ENCODE measurements at regions not wholly inside any gene's neighbourhood (a gene's known extent, or its start where the extent isn't known, plus 50 kb on each side); places are given as distances from the start of the nearest gene placed in this dataset.
"Not testable (repeated sequence)": the region's sequence is repeated elsewhere in the genome, so short reads cannot be mapped to it uniquely, and the experiment has no call there.

DNA sequence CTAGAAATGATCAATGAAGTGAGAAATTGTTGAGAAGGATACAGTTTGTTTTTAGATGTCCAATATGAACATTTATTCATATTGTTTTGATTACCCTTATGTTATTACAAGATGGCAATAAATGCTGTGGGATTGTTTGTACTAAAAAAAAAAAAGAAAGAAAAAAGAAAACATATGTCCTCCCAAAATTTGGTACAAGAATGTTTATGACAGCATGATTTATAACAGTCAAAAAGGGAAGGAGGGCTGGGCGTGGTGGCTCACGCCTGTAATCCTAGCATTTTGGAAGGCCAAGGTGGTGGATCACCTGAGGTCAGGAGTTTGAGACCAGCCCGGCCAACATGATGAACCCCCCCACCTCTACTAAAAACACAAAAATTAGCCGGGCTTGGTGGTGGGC lies 78.5 kb upstream of the ID2 start:
- not testable (repeated sequence) for H3K4me3 Mint-ChIP-seq; H3K27ac Mint-ChIP-seq; H3K36me3 Mint-ChIP-seq (ENCODE audit: low read depth); H3K27me3 Mint-ChIP-seq (ENCODE audit: low read depth); H3K9me3 Mint-ChIP-seq
- H3K4me1 Mint-ChIP-seq (ENCODE audit: low read depth), result peaks cover 14% of the 10 kb centered on the region

DNA sequence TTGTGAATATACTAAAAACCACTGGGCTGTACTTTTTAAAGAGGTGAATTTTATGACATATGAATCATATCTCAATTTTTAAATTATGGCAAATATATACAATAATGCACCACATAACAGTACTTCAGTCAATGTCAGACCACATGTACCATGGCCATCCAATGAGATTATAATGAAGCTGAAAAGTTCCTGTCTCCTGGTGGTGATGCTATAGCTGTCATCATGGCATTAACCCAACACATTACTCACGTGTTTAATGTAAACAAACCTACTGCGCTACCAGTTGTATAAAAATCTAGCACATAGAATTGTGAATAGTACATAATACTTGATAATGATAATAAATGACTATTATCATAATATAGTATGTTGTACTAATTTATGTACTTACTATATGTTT lies 77.6 kb upstream of the ID2 start:
- H3K27me3 Mint-ChIP-seq (ENCODE audit: low read depth), result peaks cover 8% of the 10 kb centered on the region
- peaks cover 4% of the 10 kb centered on the region for H3K9me3 Mint-ChIP-seq
- no peak overlapping the region for H3K4me3 Mint-ChIP-seq
- H3K4me1 Mint-ChIP-seq (ENCODE audit: low read depth), result peaks cover 23% of the 10 kb centered on the region
- H3K27ac Mint-ChIP-seq, result no peak overlapping the region
- peaks cover 1% of the 10 kb centered on the region for H3K36me3 Mint-ChIP-seq (ENCODE audit: low read depth)

DNA sequence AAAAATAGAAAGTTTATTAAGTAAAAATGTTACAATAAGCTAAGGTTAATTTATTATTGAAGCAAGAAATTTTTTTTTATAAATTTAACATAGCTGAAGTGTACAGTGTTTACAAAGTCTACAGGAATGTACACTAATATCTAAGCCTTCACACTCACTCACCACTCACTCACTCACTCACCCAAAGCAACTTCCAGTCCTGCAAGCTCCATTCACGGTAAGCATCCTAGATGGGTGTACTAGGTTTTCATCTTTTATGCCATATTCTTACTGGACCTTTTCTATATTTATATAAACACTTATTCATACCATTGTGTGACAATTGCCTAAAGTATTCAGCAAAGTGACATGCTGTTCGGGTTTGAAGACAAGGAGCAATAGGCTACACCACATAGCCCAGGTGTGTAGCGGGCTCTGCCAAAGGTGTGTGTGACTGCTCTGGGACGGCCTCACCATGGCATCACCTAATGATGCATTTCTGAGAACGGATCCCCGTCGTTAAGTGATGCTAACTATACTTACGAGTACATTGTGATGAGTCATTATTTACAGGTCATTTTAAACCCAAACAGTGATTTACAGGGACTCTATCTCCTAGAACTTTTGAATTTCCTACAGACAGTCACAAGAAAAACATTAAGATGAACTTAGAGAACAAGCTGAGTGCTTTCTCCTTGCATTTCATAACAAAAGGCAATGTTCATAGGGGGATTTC lies 76.3 kb upstream of the ID2 start:
- peaks cover 25% of the 10 kb centered on the region for H3K4me1 Mint-ChIP-seq (ENCODE audit: low read depth)
- peaks cover 5% of the 10 kb centered on the region for H3K36me3 Mint-ChIP-seq (ENCODE audit: low read depth)
- H3K27me3 Mint-ChIP-seq (ENCODE audit: low read depth), result peaks cover 13% of the 10 kb centered on the region
- H3K4me3 Mint-ChIP-seq, result no peak overlapping the region
- H3K27ac Mint-ChIP-seq, result no peak overlapping the region
- peaks cover 13% of the 10 kb centered on the region for H3K9me3 Mint-ChIP-seq

DNA sequence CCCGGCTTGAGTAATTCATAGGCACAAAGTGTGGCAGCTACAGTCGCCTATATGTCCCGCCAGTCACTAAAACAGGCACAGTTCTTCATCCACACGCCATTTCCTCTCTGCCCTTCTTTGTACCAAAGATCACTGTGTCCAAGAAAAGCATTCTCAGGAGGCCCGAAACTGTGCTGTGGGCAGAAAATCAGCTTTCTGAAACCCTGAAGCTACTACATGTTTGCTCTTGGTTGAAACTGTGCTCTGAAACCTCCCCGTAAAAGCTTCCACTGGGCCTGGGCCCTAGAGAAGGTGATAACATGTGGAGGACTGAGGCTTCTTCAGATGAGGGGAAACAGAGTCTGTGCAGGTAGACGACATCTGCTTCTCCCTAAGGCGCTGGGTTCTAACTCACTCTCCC lies 75.6 kb upstream of the ID2 start:
- no peak overlapping the region for H3K27ac Mint-ChIP-seq
- H3K9me3 Mint-ChIP-seq, result peaks cover 20% of the 10 kb centered on the region
- H3K36me3 Mint-ChIP-seq (ENCODE audit: low read depth), result peaks cover 10% of the 10 kb centered on the region
- peaks cover 14% of the 10 kb centered on the region for H3K27me3 Mint-ChIP-seq (ENCODE audit: low read depth)
- H3K4me3 Mint-ChIP-seq, result no peak overlapping the region
- peaks cover 25% of the 10 kb centered on the region for H3K4me1 Mint-ChIP-seq (ENCODE audit: low read depth)

DNA sequence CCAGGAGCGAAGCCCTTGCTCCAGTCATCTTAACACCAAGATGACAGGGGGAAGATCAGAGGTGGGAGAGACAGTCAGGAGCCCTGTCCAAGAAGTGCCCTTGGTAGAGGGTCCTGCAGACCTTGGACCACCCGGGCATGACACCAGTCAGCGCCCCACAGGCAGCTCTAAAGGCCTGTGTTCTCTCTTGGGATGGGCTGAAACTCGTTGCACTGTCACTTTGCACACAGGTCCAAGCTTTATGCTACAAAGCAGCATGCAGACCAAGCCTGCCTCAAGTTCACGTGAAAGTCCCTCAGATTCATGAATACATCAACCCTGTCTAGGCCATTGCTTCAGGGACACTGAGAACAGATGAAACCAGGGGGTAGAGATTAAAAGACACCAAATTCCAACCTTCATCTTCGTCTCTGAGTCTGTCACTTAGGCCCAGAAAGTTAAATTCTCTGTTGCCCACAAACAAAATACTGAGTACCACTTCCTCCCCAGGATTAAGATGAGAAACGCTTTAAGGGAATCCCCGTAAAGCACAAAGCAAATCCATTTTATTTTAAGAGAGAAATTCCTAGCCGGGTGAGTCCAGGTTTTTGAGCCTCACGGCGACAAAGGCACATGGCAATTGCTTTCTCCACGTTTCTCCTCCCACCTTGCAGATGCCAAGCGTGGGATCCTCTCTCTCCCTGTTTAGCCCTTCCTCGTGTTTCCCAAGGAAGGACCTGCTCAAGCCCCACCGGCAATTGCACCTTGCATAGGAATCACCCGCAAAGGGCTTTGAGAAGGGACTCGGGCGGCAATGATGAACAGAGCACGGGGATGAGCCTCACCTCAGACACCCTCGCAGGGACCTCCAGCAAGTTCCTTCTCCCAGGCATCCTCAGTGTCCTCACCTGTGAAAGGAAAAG lies 75.0 kb upstream of the ID2 start:
- Mint-ChIP-seq H3K4me1 (ENCODE audit: low read depth) (peaks cover 25% of the 10 kb centered on the region), H3K4me3 (no peak overlapping the region), H3K27ac (no peak overlapping the region), H3K36me3 (ENCODE audit: low read depth) (peaks cover 10% of the 10 kb centered on the region), H3K27me3 (ENCODE audit: low read depth) (peaks cover 14% of the 10 kb centered on the region), H3K9me3 (peaks cover 20% of the 10 kb centered on the region)

DNA sequence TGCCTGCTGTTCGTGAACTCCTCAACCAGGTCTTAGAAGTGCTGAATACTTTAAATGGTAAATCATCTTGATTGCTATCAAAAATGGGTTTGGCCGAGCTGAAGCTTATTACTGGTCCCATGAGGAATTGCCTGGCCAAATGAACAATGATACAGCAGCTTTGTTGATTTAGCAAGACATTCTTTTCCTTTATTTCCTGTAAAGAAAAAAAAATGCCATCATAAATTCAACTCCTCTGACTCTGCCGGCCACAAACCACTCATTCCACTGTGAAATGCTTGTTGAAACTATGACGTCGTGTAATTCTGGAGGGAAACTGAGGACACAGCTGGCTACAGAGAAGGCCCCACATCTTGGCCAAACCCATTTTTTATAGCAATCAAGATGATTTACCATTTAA lies 74.2 kb upstream of the ID2 start:
- Mint-ChIP-seq H3K27me3 (ENCODE audit: low read depth) (peaks cover 13% of the 10 kb centered on the region), H3K36me3 (ENCODE audit: low read depth) (peaks cover 10% of the 10 kb centered on the region), H3K4me1 (ENCODE audit: low read depth) (peaks cover 25% of the 10 kb centered on the region), H3K4me3 (no peak overlapping the region), H3K9me3 (peaks cover 20% of the 10 kb centered on the region), H3K27ac (peak overlapping the region; percentile 53)

DNA sequence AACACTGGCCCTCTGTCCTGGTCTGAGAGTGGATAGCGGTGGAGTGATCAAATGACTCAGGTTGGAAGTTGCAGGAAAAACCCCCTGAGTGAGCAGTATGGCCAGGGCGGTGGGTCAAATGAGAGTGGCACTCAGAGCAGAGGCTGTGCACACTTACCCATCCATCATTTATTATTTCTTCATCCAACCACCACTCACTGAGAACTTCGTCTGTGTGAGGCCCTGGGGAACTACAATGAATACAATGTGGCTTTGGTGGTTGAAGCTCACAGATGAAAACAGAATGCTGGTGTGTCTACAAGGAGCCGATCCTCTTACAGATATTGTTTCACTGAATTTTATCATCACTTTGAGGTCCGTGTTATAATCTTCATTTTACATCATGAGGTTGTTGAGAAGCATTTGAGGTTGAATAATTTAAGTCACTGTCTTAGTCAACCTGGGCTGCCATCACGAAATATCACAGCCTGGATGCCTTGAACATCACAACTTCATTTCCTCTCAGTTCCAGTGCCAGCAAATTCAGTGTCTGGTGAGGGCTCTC lies 73.4 kb upstream of the ID2 start:
- Mint-ChIP-seq H3K27me3 (ENCODE audit: low read depth) (peaks cover 6% of the 10 kb centered on the region), H3K4me1 (ENCODE audit: low read depth) (peaks cover 29% of the 10 kb centered on the region), H3K9me3 (peaks cover 20% of the 10 kb centered on the region), H3K36me3 (ENCODE audit: low read depth) (peaks cover 10% of the 10 kb centered on the region), H3K4me3 (no peak overlapping the region), H3K27ac (peak overlapping the region; percentile 77)

DNA sequence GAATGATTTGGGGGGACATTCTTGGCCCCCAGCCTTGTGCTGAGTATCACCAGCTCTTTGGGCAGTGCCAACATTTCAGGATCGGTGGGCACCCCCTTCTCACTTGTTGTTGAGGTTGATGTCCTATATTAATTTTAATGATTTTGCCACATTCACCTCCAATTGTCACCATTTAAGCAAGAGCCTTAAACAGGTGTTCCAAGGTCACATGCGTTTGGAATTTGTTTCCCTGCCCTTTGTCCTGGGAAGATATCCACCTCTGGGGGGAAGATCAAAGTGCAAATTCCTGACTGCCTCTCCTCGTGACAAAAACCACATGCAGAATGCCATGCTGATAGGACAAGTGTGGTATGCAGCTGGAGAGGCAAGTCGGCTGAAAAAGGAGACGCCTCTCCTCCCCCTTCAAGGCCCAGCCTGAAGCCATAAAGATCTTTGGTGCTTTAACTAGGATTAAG lies 72.5 kb upstream of the ID2 start:
- peak overlapping the region; percentile 77 for H3K27ac Mint-ChIP-seq
- peaks cover 6% of the 10 kb centered on the region for H3K27me3 Mint-ChIP-seq (ENCODE audit: low read depth)
- peaks cover 10% of the 10 kb centered on the region for H3K36me3 Mint-ChIP-seq (ENCODE audit: low read depth)
- no peak overlapping the region for H3K4me3 Mint-ChIP-seq
- peaks cover 29% of the 10 kb centered on the region for H3K4me1 Mint-ChIP-seq (ENCODE audit: low read depth)
- peaks cover 20% of the 10 kb centered on the region for H3K9me3 Mint-ChIP-seq

DNA sequence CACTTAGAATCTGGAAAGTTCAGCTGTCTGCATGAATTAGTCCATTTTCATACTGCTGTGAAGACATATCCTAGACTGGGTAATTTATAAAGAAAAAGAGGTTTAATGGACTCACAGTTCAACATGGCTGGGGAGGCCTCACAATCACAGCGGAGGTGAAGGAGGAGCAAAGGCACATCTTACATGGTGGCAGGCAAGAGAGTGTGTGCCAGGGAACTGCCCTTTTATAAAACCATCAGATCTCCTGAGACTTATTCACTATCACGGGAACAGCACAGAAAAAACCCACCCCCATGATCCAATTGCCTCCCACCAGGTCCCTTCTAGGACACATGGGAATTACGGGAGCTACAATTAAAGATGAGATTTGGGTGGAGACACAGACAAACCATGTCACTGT lies 71.1 kb upstream of the ID2 start:
- not testable (repeated sequence) for H3K36me3 Mint-ChIP-seq (ENCODE audit: low read depth); H3K27ac Mint-ChIP-seq; H3K4me3 Mint-ChIP-seq
- H3K9me3 Mint-ChIP-seq, result peaks cover 20% of the 10 kb centered on the region
- H3K27me3 Mint-ChIP-seq (ENCODE audit: low read depth), result peaks cover 12% of the 10 kb centered on the region
- H3K4me1 Mint-ChIP-seq (ENCODE audit: low read depth), result peaks cover 28% of the 10 kb centered on the region

DNA sequence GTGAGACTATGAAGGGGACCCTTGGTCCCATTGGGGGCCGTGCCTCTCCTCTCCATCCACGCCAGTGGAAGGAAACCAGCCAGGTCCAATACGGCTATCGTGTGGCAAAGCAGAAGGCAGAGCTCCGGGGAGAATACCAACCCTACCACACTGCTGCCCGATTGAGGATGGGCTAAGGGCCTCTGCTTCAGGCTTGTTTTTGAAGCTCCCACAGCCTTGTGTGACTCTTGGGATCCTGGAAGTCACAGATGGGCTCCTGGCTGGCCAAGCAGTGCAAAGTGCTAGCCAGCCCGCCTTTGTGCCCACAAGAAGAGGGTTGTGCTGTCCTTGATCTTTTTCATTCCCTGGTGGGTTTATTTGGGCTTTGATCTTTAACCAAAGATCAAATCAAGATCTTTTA lies 70.6 kb upstream of the ID2 start:
- Mint-ChIP-seq H3K4me3 (no peak overlapping the region), H3K36me3 (ENCODE audit: low read depth) (peaks cover 10% of the 10 kb centered on the region), H3K27ac (no peak overlapping the region), H3K27me3 (ENCODE audit: low read depth) (peaks cover 12% of the 10 kb centered on the region), H3K4me1 (ENCODE audit: low read depth) (peaks cover 27% of the 10 kb centered on the region), H3K9me3 (peaks cover 20% of the 10 kb centered on the region)

DNA sequence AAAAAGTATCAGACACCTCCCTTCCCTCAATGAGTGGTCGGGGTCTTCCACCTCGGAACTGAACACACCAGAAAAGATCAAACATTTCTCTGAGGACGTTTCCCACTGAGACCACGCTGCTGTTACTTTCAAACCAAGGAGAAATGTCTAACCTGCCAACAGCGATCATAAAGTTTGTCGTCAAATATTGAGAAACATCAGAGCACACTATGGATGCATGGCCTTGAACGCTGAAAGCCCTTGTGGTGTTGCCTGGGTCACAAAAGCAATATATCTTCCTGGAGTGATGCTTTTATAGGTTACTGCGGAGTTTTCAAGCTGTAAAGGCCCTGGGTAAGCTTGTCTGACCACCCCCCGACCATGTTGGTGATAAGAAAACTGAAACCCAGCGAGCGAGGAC lies 70.2 kb upstream of the ID2 start:
- H3K4me1 Mint-ChIP-seq (ENCODE audit: low read depth), result peaks cover 26% of the 10 kb centered on the region
- H3K9me3 Mint-ChIP-seq, result peaks cover 20% of the 10 kb centered on the region
- H3K36me3 Mint-ChIP-seq (ENCODE audit: low read depth), result peaks cover 10% of the 10 kb centered on the region
- no peak overlapping the region for H3K4me3 Mint-ChIP-seq
- H3K27me3 Mint-ChIP-seq (ENCODE audit: low read depth), result peaks cover 14% of the 10 kb centered on the region
- H3K27ac Mint-ChIP-seq, result no peak overlapping the region

DNA sequence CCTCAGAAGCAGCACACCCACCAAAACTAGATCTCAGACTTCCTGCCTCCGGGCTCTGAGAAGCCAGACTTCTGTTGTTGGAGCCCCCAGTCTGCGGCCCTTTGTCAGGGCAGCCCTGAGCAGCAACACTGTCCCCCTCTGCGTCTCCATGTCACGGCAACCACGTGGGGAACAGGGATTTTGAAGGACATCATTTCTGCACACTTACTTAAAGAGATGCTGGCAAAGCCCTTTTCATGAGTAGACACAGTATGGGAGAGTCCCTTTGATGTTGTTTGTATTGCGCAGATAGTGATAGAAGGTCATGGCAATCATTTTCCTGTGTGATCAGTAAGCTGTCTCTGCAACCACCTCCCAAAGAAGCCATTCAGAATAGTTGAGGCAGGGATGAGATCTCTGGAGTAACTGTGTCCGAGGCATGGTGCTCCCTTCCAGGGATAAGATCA lies 69.1 kb upstream of the ID2 start:
- peaks cover 10% of the 10 kb centered on the region for H3K36me3 Mint-ChIP-seq (ENCODE audit: low read depth)
- no peak overlapping the region for H3K4me3 Mint-ChIP-seq
- H3K4me1 Mint-ChIP-seq (ENCODE audit: low read depth), result peaks cover 19% of the 10 kb centered on the region
- peaks cover 20% of the 10 kb centered on the region for H3K9me3 Mint-ChIP-seq
- peaks cover 15% of the 10 kb centered on the region for H3K27me3 Mint-ChIP-seq (ENCODE audit: low read depth)
- H3K27ac Mint-ChIP-seq, result no peak overlapping the region

DNA sequence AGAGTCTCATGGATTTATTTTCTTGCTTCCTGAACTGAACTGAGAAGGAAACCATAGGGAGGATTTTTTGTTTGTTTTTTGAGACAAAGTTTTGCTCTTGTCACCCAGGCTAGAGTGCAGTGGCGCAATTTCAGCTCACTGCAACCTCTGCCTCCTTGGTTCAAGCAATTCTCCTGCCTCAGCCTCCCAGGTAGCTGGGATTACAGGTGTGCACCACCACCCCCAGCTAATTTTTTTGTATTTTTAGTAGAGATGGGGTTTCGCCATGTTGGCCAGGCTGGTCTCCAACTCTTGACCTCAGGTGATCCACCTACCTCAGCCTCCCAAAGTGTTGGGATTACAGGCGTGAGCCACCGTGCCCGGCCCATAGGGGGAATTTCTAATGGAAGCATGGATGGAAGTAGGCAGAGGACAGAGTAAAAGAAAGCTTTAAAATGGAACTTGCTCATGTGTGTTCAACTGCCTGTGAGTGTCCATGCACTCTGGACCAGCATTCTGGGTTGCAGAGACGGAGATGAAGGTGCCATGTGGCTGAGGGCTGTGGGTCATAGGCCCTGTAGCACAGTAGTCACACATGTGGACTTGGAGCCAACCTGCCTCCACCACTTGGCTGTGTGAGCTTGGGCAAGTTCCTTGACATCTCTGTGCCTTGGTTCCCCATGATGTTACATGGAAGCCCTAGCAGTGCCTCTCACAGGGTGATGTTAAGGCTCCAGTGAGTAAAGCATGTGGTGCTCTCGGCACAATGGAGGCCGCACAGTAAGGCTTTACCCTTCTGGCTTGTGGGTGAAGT lies 68.5 kb upstream of the ID2 start:
- H3K27me3 Mint-ChIP-seq (ENCODE audit: low read depth), result peaks cover 19% of the 10 kb centered on the region
- H3K27ac Mint-ChIP-seq; H3K4me3 Mint-ChIP-seq; H3K36me3 Mint-ChIP-seq (ENCODE audit: low read depth): not testable (repeated sequence)
- H3K9me3 Mint-ChIP-seq, result peaks cover 20% of the 10 kb centered on the region
- peaks cover 14% of the 10 kb centered on the region for H3K4me1 Mint-ChIP-seq (ENCODE audit: low read depth)

DNA sequence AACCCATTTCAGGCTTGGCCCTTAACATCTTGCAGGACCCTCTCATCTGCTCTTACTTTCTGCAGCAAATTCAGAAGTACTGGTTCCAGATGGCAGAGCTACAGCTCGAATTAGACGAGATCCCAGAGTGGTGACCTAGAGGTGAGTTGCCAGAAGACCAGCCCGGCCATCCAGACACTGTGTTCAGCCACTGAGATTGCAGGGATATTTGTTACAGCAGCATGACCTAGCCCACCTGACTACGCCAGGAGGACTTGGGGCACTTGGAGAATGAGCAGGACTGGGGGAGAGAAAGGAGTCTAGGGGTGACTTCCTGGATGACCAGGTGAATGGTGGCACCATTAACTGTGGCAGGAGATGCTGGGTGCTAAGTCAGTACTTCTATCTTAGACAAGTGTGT lies 67.2 kb upstream of the ID2 start:
- peaks cover 9% of the 10 kb centered on the region for H3K36me3 Mint-ChIP-seq (ENCODE audit: low read depth)
- H3K9me3 Mint-ChIP-seq, result peaks cover 15% of the 10 kb centered on the region
- H3K4me3 Mint-ChIP-seq, result no peak overlapping the region
- H3K4me1 Mint-ChIP-seq (ENCODE audit: low read depth), result peaks cover 4% of the 10 kb centered on the region
- peaks cover 19% of the 10 kb centered on the region for H3K27me3 Mint-ChIP-seq (ENCODE audit: low read depth)
- H3K27ac Mint-ChIP-seq, result no peak overlapping the region
